ENCODE measurements at regions not wholly inside any gene's neighbourhood (a gene's known extent, or its start where the extent isn't known, plus 50 kb on each side); places are given as distances from the start of the nearest gene placed in this dataset.

- TF ChIP-seq CTCF (IDR thresholded peaks at IDR 0.05; ENCODE audit: low read length) (no peak), EZH2 (IDR thresholded peaks at IDR 0.05; ENCODE audit: borderline replicate concordance, low read length) (no peak)
Measured at GRCh38 chr2:183222751-183223150, 98.5 kb downstream of the NUP35 start.

Data from OCI-LY1 (cell line).